ENCODE measurements at regions not wholly inside any gene's neighbourhood (a gene's known extent, or its start where the extent isn't known, plus 50 kb on each side); places are given as distances from the start of the nearest gene placed in this dataset.

GRCh38 chr13:99059498-99060075 lies 81.7 kb upstream of the DOCK9 start:
- no peak for TF ChIP-seq EZH2phosphoT487 (IDR thresholded peaks at IDR 0.05; ENCODE audit: borderline replicate concordance, low read length)
- TF ChIP-seq CTCF (IDR thresholded peaks at IDR 0.05; ENCODE audit: low read depth, low read length, poor library complexity, severe bottlenecking): no peak
